ENCODE measurements at regions not wholly inside any gene's neighbourhood (a gene's known extent, or its start where the extent isn't known, plus 50 kb on each side); places are given as distances from the start of the nearest gene placed in this dataset.

DNA sequence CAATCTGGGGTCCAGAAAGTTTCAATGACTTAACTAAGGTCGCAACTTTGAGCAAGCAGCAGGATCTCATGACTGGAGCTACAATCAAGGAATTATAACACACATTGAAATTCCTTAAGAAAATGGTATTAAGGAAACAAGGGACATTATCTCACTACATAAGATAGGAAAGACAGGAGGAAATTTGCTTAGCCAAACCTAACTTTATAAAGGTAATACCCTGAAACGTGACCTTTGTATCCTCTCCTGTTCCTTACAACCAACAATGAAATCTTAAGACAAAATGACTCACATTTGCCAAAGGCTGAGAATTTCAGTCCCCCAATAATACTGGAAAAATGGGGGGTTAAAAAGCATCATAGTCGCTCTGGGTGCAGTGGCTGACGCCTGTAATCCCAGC, 218.9 kb upstream of the LYZL1 start:
- Histone ChIP-seq H3K4me1 (ENCODE audit: control insufficient read depth, insufficient read depth, low read length) (peaks cover 2% of the 10 kb centered on the region; the same call in 1 of the 2 replicates), H3K36me3 (ENCODE audit: control insufficient read depth in 2 of 2, insufficient read depth in 1 of 2, low read length in 2 of 2) (no peaks in the 10 kb centered on the region), H3K4me3 (ENCODE audit: low read depth, low read length) (no peak overlapping the region), H3K27ac (ENCODE audit: extremely low read depth, low read depth, low read length) (no peak overlapping the region), H3K9me3 (ENCODE audit: control insufficient read depth, insufficient read depth, low read depth, low read length) (no peaks in the 10 kb centered on the region)
- no peak for TF ChIP-seq GLI4 (tag by site-specific recombination; IDR thresholded peaks at IDR 0.05)
- TF ChIP-seq ZBTB1 (tag by site-specific recombination; IDR thresholded peaks at IDR 0.05): no peak
- no peak for TF ChIP-seq ZBTB7A (tag by site-specific recombination; IDR thresholded peaks at IDR 0.05; ENCODE audit: low read depth)
- TF ChIP-seq WT1 (tag by site-specific recombination; IDR thresholded peaks at IDR 0.05): no peak
- no peak for TF ChIP-seq OSR2 (tag by site-specific recombination; IDR thresholded peaks at IDR 0.05)
- no peak for TF ChIP-seq PRDM1 (tag by site-specific recombination; IDR thresholded peaks at IDR 0.05)
- TF ChIP-seq ZNF175 (tag by site-specific recombination; IDR thresholded peaks at IDR 0.05): no peak
- no peak for TF ChIP-seq ZNF274 (IDR thresholded peaks at IDR 0.05; ENCODE audit: low read length)
- no peak for TF ChIP-seq ZNF274 (tag by site-specific recombination; IDR thresholded peaks at IDR 0.05; ENCODE audit: borderline replicate concordance)
- TF ChIP-seq ZNF830 (tag by site-specific recombination; IDR thresholded peaks at IDR 0.05; ENCODE audit: low read depth): no peak
- TF ChIP-seq, protein P1, sequence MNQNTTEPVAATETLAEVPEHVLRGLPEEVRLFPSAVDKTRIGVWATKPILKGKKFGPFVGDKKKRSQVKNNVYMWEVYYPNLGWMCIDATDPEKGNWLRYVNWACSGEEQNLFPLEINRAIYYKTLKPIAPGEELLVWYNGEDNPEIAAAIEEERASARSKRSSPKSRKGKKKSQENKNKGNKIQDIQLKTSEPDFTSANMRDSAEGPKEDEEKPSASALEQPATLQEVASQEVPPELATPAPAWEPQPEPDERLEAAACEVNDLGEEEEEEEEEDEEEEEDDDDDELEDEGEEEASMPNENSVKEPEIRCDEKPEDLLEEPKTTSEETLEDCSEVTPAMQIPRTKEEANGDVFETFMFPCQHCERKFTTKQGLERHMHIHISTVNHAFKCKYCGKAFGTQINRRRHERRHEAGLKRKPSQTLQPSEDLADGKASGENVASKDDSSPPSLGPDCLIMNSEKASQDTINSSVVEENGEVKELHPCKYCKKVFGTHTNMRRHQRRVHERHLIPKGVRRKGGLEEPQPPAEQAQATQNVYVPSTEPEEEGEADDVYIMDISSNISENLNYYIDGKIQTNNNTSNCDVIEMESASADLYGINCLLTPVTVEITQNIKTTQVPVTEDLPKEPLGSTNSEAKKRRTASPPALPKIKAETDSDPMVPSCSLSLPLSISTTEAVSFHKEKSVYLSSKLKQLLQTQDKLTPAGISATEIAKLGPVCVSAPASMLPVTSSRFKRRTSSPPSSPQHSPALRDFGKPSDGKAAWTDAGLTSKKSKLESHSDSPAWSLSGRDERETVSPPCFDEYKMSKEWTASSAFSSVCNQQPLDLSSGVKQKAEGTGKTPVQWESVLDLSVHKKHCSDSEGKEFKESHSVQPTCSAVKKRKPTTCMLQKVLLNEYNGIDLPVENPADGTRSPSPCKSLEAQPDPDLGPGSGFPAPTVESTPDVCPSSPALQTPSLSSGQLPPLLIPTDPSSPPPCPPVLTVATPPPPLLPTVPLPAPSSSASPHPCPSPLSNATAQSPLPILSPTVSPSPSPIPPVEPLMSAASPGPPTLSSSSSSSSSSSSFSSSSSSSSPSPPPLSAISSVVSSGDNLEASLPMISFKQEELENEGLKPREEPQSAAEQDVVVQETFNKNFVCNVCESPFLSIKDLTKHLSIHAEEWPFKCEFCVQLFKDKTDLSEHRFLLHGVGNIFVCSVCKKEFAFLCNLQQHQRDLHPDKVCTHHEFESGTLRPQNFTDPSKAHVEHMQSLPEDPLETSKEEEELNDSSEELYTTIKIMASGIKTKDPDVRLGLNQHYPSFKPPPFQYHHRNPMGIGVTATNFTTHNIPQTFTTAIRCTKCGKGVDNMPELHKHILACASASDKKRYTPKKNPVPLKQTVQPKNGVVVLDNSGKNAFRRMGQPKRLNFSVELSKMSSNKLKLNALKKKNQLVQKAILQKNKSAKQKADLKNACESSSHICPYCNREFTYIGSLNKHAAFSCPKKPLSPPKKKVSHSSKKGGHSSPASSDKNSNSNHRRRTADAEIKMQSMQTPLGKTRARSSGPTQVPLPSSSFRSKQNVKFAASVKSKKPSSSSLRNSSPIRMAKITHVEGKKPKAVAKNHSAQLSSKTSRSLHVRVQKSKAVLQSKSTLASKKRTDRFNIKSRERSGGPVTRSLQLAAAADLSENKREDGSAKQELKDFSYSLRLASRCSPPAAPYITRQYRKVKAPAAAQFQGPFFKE (tag by site-specific recombination; IDR thresholded peaks at IDR 0.05; ENCODE audit: borderline replicate concordance): no peak
- no peak for TF ChIP-seq KLF9 (tag by site-specific recombination; IDR thresholded peaks at IDR 0.05; ENCODE audit: low read depth)
- ChIA-PET CTCF (no interaction called here), POLR2A (no interaction called here)

DNA sequence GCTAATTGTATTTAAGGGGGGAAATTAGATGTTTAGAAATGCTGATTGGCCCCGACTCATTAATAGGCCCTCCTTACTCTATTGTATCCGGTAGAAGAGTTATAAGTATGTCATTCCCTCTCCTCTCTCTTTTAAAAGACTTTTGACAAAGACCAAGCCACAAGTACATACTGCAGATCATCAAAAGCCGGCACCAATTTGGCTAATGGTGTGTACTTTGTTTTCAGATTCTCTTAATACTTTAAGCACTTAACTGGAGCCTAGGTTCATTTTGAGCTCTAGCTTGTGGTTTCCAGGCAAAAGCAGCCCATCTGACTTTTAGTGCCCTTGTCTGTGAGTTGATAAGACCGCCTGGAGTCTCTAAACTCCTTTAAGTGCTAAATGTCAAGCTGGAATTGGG, 210.0 kb upstream of the LYZL1 start:
- H3K4me3 ChIP-seq (ENCODE audit: low read depth, low read length): no peak overlapping the region
- ChIA-PET POLR2A (no interaction called here), CTCF (interaction anchor here (0.7 kb wide), 1 partner anchor 465 kb away, joined by 3 read pairs; no protein-coding TSS in a partner anchor)
- no peaks in the 10 kb centered on the region for H3K9me3 ChIP-seq (ENCODE audit: control insufficient read depth, insufficient read depth, low read depth, low read length)
- peaks cover 5% of the 10 kb centered on the region for H3K4me1 ChIP-seq (ENCODE audit: control insufficient read depth, insufficient read depth, low read length)
- TF ChIP-seq TCF7L2 (IDR thresholded peaks at IDR 0.05; ENCODE audit: borderline replicate concordance, low read depth, low read length): peak; percentile 57; the same call in 1 of the 2 replicates
- no peak for TF ChIP-seq ZNF843 (tag by site-specific recombination; IDR thresholded peaks at IDR 0.05)
- no peak for TF ChIP-seq IKZF3 (tag by site-specific recombination; IDR thresholded peaks at IDR 0.05)
- TF ChIP-seq ZNF768 (tag by site-specific recombination; IDR thresholded peaks at IDR 0.05): no peak
- H3K27ac ChIP-seq (ENCODE audit: extremely low read depth, low read depth, low read length): no peak overlapping the region
- no peaks in the 10 kb centered on the region for H3K36me3 ChIP-seq (ENCODE audit: control insufficient read depth in 2 of 2, insufficient read depth in 1 of 2, low read length in 2 of 2)

DNA sequence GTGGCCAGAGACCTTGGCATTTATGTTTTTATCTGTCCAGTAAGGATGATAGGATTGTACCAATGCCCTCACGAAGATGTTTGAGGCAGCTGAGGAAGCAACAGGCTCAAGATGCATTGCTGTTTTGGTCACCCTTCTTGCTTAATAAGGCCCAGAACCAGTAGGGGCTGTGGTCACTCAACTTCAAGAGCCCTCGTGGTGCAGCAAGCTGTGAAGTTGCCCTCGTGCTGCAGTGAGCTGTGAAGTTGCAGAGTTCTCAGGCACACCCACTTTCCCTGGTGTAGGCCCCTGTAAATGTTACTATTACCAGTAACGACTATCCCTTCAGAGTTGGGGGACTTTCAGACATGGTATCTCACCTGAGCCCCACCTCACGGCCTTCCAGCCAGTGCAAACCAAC, 207.6 kb upstream of the LYZL1 start:
- peaks cover 3% of the 10 kb centered on the region; the same call in 1 of the 2 replicates for H3K4me1 ChIP-seq (ENCODE audit: control insufficient read depth, insufficient read depth, low read length)
- no peak overlapping the region for H3K4me3 ChIP-seq (ENCODE audit: low read depth, low read length)
- H3K9me3 ChIP-seq (ENCODE audit: control insufficient read depth, insufficient read depth, low read depth, low read length): no peaks in the 10 kb centered on the region
- POLR2A ChIA-PET: no interaction called here
- H3K36me3 ChIP-seq (ENCODE audit: control insufficient read depth in 2 of 2, insufficient read depth in 1 of 2, low read length in 2 of 2): no peaks in the 10 kb centered on the region
- CTCF ChIA-PET: interaction anchor here (1.2 kb wide), 1 partner anchor 13 kb away, joined by 5 read pairs; no protein-coding TSS in a partner anchor
- H3K27ac ChIP-seq (ENCODE audit: extremely low read depth, low read depth, low read length): no peak overlapping the region
- TF ChIP-seq ZNF561 (tag by site-specific recombination; IDR thresholded peaks at IDR 0.05; ENCODE audit: borderline replicate concordance) (no peak), EGR2 (tag by site-specific recombination; IDR thresholded peaks at IDR 0.05; ENCODE audit: low read depth) (no peak), ZNF426 (tag by site-specific recombination; IDR thresholded peaks at IDR 0.05) (no peak), ZNF837 (tag by site-specific recombination; IDR thresholded peaks at IDR 0.05) (no peak), ZNF623 (tag by site-specific recombination; IDR thresholded peaks at IDR 0.05) (no peak), ZNF132 (tag by site-specific recombination; IDR thresholded peaks at IDR 0.05; ENCODE audit: borderline replicate concordance) (no peak), MEIS1 (CRISPR knock-in tag; IDR thresholded peaks at IDR 0.05; ENCODE audit: borderline replicate concordance) (no peak), ZNF791 (tag by site-specific recombination; IDR thresholded peaks at IDR 0.05) (no peak)
- TF ChIP-seq, protein P2, sequence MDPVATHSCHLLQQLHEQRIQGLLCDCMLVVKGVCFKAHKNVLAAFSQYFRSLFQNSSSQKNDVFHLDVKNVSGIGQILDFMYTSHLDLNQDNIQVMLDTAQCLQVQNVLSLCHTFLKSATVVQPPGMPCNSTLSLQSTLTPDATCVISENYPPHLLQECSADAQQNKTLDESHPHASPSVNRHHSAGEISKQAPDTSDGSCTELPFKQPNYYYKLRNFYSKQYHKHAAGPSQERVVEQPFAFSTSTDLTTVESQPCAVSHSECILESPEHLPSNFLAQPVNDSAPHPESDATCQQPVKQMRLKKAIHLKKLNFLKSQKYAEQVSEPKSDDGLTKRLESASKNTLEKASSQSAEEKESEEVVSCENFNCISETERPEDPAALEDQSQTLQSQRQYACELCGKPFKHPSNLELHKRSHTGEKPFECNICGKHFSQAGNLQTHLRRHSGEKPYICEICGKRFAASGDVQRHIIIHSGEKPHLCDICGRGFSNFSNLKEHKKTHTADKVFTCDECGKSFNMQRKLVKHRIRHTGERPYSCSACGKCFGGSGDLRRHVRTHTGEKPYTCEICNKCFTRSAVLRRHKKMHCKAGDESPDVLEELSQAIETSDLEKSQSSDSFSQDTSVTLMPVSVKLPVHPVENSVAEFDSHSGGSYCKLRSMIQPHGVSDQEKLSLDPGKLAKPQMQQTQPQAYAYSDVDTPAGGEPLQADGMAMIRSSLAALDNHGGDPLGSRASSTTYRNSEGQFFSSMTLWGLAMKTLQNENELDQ (tag by site-specific recombination; IDR thresholded peaks at IDR 0.05; ENCODE audit: low read depth): no peak
